HPDE6-E6E7 (cell line): ENCODE measurements at regions not wholly inside any gene's neighbourhood (a gene's known extent, or its start where the extent isn't known, plus 50 kb on each side); places are given as distances from the start of the nearest gene placed in this dataset.

ENCODE experiments used
- DNase-seq: peaks from one replicate; pipeline ENCODE4 v3.0.0; 2011; ENCODE audit warnings: missing footprints; ENCODE audit errors: extremely low spot score

- DNase-seq = no peak
These were observed 339.7 kb upstream of the NR2F2 start for GRCh38 chr15:95990833-95991232.

DNA sequence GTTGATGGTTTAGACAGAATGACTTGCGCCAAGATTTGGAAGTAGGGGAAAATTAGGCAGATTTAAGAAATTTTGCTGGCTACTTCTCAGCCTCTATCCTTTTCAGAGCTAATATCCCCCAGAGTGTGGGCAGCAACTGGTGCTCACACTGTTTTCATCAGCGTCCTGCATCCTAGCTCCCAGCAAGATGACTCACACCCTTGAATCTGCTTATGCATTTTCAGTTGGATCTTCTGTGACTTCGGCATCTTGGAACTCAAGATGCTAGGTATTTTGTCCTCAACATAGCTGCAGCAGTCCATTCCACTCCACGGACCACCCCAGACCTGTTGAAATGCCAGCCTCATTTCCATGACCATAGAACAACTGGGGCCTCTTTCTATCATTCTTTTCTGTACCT is 336.1 kb upstream of the NR2F2 start:
- DNase-seq = no peak

GRCh38 chr15:95995375-95996168 is 334.9 kb upstream of the NR2F2 start:
- no peak for DNase-seq

GRCh38 chr15:95996494-95996893 is 334.0 kb upstream of the NR2F2 start:
- no peak for DNase-seq

GRCh38 chr15:95998935-95999334 is 331.6 kb upstream of the NR2F2 start:
- DNase-seq = no peak

GRCh38 chr15:96002890-96003859 is 327.3 kb upstream of the NR2F2 start:
- no peak for DNase-seq

GRCh38 chr15:96005906-96006305 is 324.6 kb upstream of the NR2F2 start:
- no peak for DNase-seq

GRCh38 chr15:96011136-96011535 is 319.4 kb upstream of the NR2F2 start:
- DNase-seq = no peak

DNA sequence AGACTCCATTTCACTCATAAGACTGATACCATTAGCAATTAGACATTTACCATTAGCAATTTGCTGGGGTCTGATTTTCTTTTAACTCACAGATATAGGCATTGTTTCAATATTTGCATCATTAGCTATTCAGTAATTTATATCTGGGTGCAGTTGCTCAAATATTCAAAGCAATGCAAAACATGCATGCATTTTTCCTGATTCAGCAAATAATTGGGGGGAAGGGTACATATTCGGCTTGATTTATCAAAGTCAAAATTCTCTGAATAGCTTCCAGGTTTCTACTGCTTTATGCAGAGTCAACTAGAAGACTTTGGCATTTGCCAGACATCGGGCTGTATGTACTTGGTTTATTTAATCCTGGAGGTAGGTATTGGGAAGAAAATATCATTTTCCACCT is 315.6 kb upstream of the NR2F2 start:
- DNase-seq = no peak

GRCh38 chr15:96019114-96019513 is 311.4 kb upstream of the NR2F2 start:
- DNase-seq = no peak

- no peak for DNase-seq
These were observed 310.4 kb upstream of the NR2F2 start for GRCh38 chr15:96020133-96020532.

GRCh38 chr15:96020797-96021196 is 309.7 kb upstream of the NR2F2 start:
- no peak for DNase-seq

DNA sequence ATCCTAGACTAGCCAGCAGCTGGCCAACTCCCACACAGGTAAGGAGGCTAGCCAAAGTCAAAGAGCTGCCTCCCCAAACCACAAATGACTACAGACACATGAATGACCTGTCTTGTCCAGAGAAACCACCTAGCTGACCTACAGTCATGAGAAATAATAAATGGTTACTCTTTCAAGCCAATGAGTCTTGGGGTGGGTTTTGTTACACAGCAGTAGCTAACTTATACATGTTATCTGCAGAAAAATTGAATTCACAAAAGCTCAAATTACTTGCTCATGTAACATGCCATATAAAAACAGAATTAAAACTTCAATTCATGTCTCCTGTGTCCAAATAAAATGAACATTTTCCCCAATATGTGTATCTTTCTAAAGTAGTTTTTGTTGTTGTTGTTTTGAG is 307.4 kb upstream of the NR2F2 start:
- no peak for DNase-seq

GRCh38 chr15:96027501-96027900 is 303.0 kb upstream of the NR2F2 start:
- DNase-seq = no peak

GRCh38 chr15:96028620-96029019 is 301.9 kb upstream of the NR2F2 start:
- DNase-seq = no peak

DNA sequence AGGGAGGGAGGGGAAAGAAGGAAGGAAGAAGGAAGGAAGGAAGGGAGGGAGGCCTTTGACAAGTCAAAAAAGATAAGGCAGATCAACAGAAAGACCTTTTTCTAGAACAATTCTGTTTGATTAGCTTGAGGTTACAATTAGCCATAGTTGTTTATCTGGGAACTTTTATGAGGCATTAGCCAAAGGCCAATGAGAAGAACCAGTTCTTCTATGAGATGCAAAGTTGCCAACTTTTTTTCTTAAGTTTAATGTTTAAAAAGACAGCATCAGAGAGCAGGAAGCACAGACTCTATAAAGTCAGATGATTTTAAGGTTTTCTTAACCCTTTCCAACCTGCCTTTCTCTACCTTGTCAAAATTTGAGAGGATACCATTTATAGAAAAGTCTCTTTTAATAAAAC is 301.3 kb upstream of the NR2F2 start:
- DNase-seq = no peak

DNA sequence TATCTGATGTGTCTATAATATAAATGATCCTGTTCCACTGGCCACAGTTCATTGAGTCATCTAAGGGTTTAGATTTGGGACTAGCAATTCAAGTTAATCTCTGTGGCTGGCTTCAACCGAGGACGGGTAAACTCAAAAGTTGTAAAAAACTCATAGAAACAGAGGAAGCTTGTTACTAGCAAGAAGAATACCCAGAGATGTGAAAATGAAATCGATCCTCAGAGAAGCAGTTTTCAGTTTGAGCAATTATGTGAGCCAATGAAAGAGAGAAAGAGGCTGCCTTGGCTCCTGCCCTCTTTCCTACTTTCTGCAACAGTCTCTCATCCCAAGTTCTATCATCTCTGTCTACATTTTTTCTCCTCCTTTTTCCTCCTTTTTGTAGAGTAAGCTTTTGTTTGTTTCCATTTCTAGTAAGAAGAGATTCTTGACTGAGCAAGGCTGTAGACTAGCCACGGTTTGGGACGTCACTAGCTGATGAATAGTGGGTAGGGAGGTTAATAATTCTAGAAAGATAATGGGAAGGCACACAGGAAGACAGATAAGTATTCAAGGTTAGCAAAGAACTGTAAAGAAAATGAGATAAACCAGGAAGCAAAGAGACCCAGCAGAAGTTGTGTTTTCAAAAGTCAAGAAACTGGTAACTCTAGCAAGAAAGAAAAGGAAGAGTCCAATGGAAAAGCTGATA is 298.9 kb upstream of the NR2F2 start:
- no peak for DNase-seq

DNA sequence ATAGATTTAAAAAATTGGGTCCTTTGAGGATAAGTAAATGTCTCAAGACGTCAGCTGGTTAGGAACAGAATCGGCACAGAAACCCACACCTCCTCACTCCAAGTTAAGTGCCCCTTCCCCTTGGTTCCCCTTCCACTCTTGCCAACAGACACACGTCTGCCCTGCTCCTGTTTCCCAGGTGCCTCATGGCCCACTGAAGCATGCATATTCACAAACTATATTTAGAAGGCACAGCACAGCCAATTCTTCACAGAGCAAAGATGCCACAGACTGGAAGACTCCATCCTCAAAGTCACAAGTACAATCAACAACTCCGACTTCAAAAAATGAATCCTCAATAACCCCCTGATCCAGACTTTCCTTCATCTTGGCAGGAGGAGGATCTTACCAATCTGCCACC is 295.4 kb upstream of the NR2F2 start:
- DNase-seq = no peak

- DNase-seq = no peak
These were observed 294.9 kb upstream of the NR2F2 start for GRCh38 chr15:96035635-96036034.

DNA sequence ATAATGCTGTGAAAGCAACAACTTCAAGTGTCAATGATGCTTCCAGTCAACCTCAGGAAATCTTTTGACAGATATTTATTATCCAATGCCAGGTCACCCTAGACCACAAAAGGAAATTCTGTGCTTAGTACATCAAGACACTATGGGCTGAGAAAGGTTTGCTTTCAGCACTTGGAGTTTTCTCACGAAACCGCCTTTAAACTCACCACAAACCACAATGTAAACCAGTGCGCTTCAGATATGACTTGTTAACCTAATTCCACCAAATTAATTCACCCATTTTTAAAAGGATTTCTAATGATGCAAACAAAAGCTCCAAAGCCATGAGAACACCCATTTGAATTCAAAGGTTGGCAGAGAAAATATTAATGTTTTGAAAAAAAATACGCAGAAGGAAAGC is 292.9 kb upstream of the NR2F2 start:
- DNase-seq = no peak

- DNase-seq = no peak
These were observed 292.4 kb upstream of the NR2F2 start for GRCh38 chr15:96038131-96038530.

- DNase-seq = no peak
These were observed 291.9 kb upstream of the NR2F2 start for GRCh38 chr15:96038650-96039049.
